GM19240 (cell line): ENCODE measurements at regions not wholly inside any gene's neighbourhood (a gene's known extent, or its start where the extent isn't known, plus 50 kb on each side); places are given as distances from the start of the nearest gene placed in this dataset.
"Not testable (repeated sequence)": the region's sequence is repeated elsewhere in the genome, so short reads cannot be mapped to it uniquely, and the experiment has no call there.

Experiments
- DNase-seq: peaks from one replicate; pipeline ENCODE4 v3.0.0; 2011; ENCODE audit warnings: low spot score; ENCODE audit not compliant: insufficient read length

DNA sequence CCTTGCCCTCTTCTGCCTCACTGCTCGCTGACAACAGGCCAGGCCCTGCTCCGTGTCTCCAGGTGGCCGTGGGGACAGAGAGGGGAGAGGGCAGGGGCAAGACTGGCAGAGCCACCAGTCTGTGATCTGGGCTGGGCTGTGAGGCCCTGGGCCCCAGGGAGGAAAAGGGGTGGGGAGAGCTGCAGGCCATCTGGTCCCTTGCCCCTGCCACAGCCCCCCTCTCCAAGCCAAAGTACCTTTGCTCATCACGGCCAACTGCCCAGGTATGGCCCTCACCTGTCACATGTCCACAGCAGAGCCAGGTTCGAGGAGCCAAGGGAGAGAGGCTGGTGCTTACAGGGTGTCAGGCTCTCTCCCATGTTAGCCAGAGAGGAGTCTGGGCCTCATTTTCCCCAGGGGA, 91.4 kb upstream of the LHX1 start:
- DNase-seq = no peak

GRCh38 chr17:36846410-36847292, 90.6 kb upstream of the LHX1 start:
- no peak for DNase-seq

DNA sequence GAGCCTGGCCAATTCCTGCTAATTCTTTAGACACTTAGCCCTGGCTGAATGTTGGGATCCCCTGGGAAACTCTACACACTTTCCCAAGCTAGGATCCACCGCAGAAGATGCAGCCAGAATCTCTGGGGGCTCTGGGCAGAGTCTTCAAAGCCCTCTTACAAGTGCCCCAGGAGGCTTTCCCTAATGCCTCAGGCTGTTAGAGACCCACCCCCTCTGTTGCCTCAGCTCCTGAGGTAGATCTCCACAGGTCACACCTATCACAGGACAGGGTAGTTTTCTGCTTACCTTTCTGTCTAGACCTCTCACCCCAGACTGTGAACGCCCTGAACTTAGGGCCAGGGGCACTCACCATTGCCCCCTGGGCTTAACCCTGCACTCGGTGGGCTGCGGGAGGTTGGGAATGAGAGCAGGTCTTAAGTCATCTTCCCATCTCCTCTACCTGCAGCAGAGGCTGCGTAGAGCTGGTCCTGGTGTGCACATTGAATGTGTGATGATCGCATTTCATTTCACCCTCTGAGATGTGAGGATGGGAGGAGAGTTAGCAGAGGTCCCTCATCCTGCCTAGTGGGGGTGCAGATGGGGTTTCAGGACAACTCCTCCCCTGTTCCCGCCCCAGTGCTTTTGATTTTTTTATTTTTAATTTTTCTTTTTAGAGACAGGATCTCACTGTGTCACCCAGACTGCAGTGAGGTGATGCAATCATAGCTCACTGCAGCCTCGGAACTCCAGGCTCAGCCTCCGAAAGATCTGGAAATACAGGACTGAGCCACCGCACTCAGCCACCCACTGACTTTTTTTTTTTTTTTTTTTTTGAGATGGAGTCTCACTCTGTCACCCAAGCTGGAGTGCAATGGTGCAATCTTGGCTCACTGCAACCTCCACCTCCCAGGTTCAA, 89.0 kb upstream of the LHX1 start:
- DNase-seq = no peak

DNA sequence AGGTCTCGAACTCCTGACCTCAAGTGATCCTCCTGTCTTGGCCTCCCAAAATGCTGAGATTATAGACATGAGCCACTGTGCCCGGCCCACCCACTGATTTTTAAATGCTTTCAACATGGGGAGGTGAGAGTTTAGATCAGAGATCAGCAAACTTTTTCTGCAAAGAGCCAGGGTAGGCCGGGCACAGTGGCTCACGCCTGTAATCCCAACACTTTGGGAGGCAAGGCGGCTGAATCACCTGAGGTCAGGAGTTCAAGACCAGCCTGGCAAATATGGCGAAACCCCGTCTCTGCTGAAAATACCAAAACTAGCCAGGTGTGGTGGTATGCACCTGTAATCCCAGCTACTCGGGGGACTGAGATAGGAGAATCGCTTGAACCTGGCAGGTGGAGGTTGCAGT, 88.3 kb upstream of the LHX1 start:
- DNase-seq = not testable (repeated sequence)

DNA sequence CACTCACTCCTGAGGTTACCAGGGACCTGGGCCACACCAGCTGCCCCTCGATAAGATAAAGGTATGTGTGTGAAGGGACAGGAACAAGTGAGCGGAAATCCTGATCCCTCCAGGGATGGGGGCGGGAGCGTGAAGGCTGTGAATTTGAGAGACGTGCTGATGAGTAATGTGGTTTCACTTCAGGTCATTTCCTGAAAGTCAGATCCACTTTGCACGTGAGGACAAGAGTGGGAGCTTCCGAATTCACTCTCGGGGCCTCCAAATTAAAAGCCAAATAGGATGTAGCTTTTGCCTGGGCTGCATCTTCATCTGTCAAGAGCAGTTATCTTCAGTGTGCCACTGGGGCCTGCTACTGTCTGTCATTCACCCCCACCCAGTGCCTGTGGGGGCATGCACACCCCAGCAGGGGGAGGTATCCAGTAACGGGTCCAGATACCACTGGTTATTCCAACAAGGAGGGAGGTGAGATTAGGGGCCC, 87.4 kb upstream of the LHX1 start:
- DNase-seq = peak; percentile 29

- no peak for DNase-seq
Observed at GRCh38 chr17:36850790-36851189, 86.5 kb upstream of the LHX1 start.

GRCh38 chr17:36851250-36851649, 86.0 kb upstream of the LHX1 start:
- no peak for DNase-seq

GRCh38 chr17:36852478-36852877, 84.8 kb upstream of the LHX1 start:
- DNase-seq = not testable (repeated sequence)

DNA sequence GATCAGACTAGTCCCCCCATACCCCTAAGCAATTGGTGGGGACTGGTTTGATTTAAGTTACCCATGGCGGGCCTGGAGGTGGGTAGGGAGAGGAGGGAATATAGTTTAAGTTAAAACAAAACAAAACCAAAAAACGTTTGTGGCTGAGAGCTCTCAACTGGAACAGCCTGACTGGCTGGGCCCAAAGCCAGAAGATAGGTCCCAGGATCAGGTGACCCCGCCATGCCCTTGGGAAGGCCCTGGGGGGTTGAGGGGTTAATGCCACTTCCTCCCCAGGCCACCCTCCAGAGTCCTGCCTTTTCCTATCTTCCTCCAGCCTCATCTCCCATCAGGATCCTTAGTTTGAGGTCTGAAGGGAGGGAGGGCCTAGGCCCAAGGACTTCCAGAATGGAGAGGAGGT, 82.3 kb upstream of the LHX1 start:
- no peak for DNase-seq

DNA sequence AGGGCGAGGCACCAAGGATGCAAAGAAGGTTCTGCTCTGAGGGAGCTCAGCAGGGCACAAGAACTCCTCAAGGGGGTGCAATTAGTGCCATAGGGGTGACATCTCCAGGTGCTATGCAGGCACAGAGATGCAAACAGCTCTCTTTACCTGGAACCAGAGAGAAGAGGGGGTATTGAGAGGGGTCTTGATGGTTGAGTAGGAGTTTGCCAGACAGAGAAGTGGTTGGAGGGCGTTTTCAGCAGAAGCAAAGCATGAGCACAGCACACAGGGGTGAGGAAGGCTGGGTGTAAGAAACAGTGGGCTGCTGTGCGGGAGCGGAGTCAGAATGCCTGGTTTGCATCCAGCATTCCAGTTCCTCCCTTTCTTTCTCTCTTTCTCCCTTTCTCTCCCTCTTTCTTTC, 81.8 kb upstream of the LHX1 start:
- no peak for DNase-seq

DNA sequence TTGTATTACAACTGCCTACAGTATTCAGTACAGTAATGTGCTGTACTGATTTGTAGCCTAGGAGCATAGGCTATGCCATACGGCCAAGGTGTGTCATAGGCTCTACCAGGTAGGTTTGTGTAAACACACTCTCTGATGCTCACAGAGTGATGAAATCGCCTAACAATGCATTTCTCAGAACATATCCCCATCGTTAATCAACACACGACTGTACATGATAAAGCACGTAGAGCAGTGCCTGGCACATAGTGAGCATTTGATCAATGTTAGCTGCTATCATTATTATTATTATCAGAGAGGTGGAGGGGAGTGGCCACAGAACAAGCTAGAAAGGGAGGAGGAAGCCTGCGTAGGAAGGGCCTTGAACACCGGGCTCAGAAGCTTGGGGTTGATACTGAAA, 81.1 kb upstream of the LHX1 start:
- DNase-seq = no peak

- DNase-seq = no peak
Observed at GRCh38 chr17:36856903-36857381, 80.3 kb upstream of the LHX1 start.

- DNase-seq = no peak
Observed at GRCh38 chr17:36857698-36858097, 79.6 kb upstream of the LHX1 start.

GRCh38 chr17:36858119-36859002, 78.9 kb upstream of the LHX1 start:
- DNase-seq = no peak

DNA sequence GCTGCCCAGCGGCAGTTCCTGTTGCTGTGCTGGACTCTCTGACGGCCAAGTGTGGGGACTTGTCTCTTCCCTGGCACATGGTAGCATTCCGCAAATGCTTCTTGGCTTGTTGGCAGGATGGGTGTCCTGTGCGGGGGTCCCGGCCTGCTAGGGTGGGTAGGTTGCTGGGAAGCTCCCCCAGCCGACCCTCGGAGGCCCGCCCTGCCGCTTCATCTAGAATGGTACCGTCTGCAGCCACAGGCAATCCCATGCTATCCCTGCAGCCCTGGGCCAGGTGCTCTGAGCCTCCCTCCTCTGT, 78.3 kb upstream of the LHX1 start:
- DNase-seq = no peak

DNA sequence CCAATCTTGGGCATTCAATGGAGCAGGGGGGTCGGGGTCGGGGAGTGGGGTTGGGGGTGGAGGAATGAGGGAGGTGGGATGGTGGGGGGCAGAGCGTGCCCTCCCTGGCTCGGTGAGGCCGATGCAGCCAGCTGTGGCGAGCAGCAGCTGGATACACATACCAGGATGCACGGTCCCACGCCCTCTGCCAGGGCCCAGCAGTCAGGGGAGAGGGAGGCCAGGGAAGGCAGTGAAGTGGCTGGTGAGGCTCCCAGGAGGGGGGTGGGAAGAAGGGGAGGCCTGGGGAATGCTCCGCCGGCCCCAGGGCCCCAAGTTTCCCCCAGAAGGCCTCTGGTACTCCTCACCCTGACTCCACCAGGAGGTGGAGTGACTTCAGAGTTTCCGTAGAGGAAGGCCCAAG, 77.6 kb upstream of the LHX1 start:
- DNase-seq = no peak

DNA sequence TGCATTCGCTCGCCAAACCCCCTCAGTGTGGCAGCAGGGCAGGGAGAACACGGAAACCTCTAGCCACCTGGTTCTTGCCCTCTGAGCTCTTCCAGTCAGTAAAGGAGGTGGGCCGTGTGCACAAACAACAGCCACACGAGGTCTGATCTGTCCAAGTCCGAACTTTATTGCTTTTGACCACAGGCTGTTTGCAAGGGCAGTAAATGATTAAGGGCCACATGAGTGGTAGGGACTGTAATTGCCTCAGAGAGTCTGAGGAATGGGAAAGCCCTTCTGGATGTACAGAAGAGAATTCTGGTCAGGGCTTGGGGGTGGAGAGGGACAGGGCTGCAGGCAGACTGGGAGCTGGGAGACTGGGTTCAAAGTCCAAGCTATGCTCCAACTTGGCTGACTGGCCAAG, 75.7 kb upstream of the LHX1 start:
- no peak for DNase-seq

GRCh38 chr17:36862116-36862920, 75.0 kb upstream of the LHX1 start:
- no peak for DNase-seq

DNA sequence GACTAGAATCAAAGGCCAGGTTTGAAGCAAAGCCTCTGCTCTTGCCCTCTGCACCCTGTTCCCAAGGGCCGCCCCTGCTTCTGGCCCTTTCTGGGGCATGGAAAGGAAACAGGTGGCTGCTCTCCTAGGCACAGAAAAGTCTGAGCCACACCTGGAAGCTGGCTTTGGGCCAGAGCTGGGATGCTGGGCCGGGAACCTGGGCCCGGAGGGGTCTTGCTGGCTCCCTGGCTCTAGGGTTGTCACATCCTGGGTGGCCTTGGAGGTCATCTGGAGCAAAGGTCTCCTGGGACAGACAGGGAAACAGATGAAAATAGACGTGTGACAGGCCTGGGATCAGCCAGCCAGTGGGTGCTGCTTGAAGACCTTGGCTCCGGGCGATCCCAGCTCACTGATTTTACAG, 74.1 kb upstream of the LHX1 start:
- no peak for DNase-seq
